Nephron (organoid): ENCODE measurements at regions not wholly inside any gene's neighbourhood (a gene's known extent, or its start where the extent isn't known, plus 50 kb on each side); places are given as distances from the start of the nearest gene placed in this dataset.
A peak's percentile ranks its signal among the peaks of the same experiment; 100 is the strongest.

Experiments
- H3K27ac Mint-ChIP-seq, 3 experiments: 2 replicates each; pipeline ENCODE4 v1.8.0; 2020; ENCODE audit warnings: mixed read lengths in 3 of 3, mild to moderate bottlenecking in 2 of 3, moderate library complexity in 1 of 3
- H3K27me3 Mint-ChIP-seq: 2 replicates; pipeline ENCODE4 v1.8.0; 2021; ENCODE audit warnings: low read depth, mild to moderate bottlenecking, moderate library complexity, mixed read lengths
- H3K36me3 Mint-ChIP-seq: 2 replicates; pipeline ENCODE4 v1.8.0; 2020; ENCODE audit warnings: low read depth, mixed read lengths
- H3K4me1 Mint-ChIP-seq: 2 replicates; pipeline ENCODE4 v1.8.0; 2020; ENCODE audit warnings: mixed read lengths
- H3K4me3 Mint-ChIP-seq, 3 experiments: 2 replicates each; pipeline ENCODE4 v1.8.0; 2020; ENCODE audit warnings: mild to moderate bottlenecking in 3 of 3, mixed read lengths in 3 of 3, moderate library complexity in 2 of 3
- H3K9me3 Mint-ChIP-seq: 2 replicates; pipeline ENCODE4 v1.8.0; 2020; ENCODE audit warnings: mixed read lengths
- CTCF ChIP-seq, 3 experiments: fragments of 200-600 bp; sonication (generic); IDR thresholded peaks; one replicate each; pipeline ENCODE4 v1.5.0; 2021; ENCODE audit warnings: antibody characterized with exemption in 3 of 3; ENCODE audit not compliant: unreplicated experiment in 3 of 3

- no peak for TF ChIP-seq CTCF (IDR thresholded peaks at IDR 0.05; ENCODE audit: unreplicated experiment in 3 of 3)
- H3K9me3 Mint-ChIP-seq: peaks cover 22% of the 10 kb centered on the region
- no peak overlapping the region for H3K4me3 Mint-ChIP-seq
- peak overlapping the region; percentile 86 to 89 (median 89) for H3K27ac Mint-ChIP-seq
- peaks cover 32% of the 10 kb centered on the region for H3K4me1 Mint-ChIP-seq
- H3K27me3 Mint-ChIP-seq: no peaks in the 10 kb centered on the region
- H3K36me3 Mint-ChIP-seq: no peaks in the 10 kb centered on the region
Measured at GRCh38 chr4:157803845-157804521, 368.8 kb downstream of the GASK1B start.

GRCh38 chr4:157803421-157803820, 369.4 kb downstream of the GASK1B start:
- no peak for TF ChIP-seq CTCF (IDR thresholded peaks at IDR 0.05; ENCODE audit: unreplicated experiment in 3 of 3)
- Mint-ChIP-seq H3K36me3 (no peaks in the 10 kb centered on the region), H3K4me3 (no peak overlapping the region), H3K27ac (peak overlapping the region; percentile 68 to 89 (median 89)), H3K27me3 (no peaks in the 10 kb centered on the region), H3K9me3 (peaks cover 23% of the 10 kb centered on the region), H3K4me1 (peaks cover 32% of the 10 kb centered on the region)

GRCh38 chr4:157795495-157795894, 377.3 kb downstream of the GASK1B start:
- TF ChIP-seq CTCF (IDR thresholded peaks at IDR 0.05; ENCODE audit: unreplicated experiment in 3 of 3): no peak
- Mint-ChIP-seq H3K27me3 (no peaks in the 10 kb centered on the region), H3K4me1 (peaks cover 8% of the 10 kb centered on the region), H3K36me3 (no peaks in the 10 kb centered on the region), H3K9me3 (peaks cover 6% of the 10 kb centered on the region), H3K27ac (no peak overlapping the region), H3K4me3 (no peak overlapping the region)

- Mint-ChIP-seq H3K27me3 (no peaks in the 10 kb centered on the region), H3K9me3 (no peaks in the 10 kb centered on the region), H3K4me1 (peaks cover 8% of the 10 kb centered on the region), H3K27ac (no peak overlapping the region), H3K4me3 (no peak overlapping the region), H3K36me3 (no peaks in the 10 kb centered on the region)
- no peak for TF ChIP-seq CTCF (IDR thresholded peaks at IDR 0.05; ENCODE audit: unreplicated experiment in 3 of 3)
Measured at GRCh38 chr4:157792716-157793115, 380.1 kb downstream of the GASK1B start.

- Mint-ChIP-seq H3K9me3 (no peaks in the 10 kb centered on the region), H3K4me3 (no peak overlapping the region), H3K4me1 (peaks cover 8% of the 10 kb centered on the region), H3K36me3 (no peaks in the 10 kb centered on the region), H3K27me3 (no peaks in the 10 kb centered on the region), H3K27ac (no peak overlapping the region)
- TF ChIP-seq CTCF (IDR thresholded peaks at IDR 0.05; ENCODE audit: unreplicated experiment in 3 of 3): no peak
Measured at GRCh38 chr4:157791236-157791635, 381.6 kb downstream of the GASK1B start.

GRCh38 chr4:157787618-157788017, 385.2 kb downstream of the GASK1B start:
- Mint-ChIP-seq H3K9me3 (no peaks in the 10 kb centered on the region), H3K4me3 (no peak overlapping the region), H3K36me3 (no peaks in the 10 kb centered on the region), H3K27me3 (no peaks in the 10 kb centered on the region), H3K4me1 (peaks cover 8% of the 10 kb centered on the region), H3K27ac (no peak overlapping the region)
- TF ChIP-seq CTCF (IDR thresholded peaks at IDR 0.05; ENCODE audit: unreplicated experiment in 3 of 3): no peak
